HFFc6 (cell line): ENCODE measurements at regions not wholly inside any gene's neighbourhood (a gene's known extent, or its start where the extent isn't known, plus 50 kb on each side); places are given as distances from the start of the nearest gene placed in this dataset.

Experiments used
- DNase-seq: peaks from one replicate; pipeline ENCODE4 v3.0.0-alpha.2; 2018
- H3K27ac Mint-ChIP-seq: 2 replicates; pipeline ENCODE4 v1.8.0; 2020; ENCODE audit warnings: mild to moderate bottlenecking, mixed read lengths
- H3K27me3 Mint-ChIP-seq: 2 replicates; pipeline ENCODE4 v1.8.0; 2021; ENCODE audit warnings: mild to moderate bottlenecking, moderate library complexity, mixed read lengths; ENCODE audit not compliant: insufficient read depth
- H3K36me3 Mint-ChIP-seq: 2 replicates; pipeline ENCODE4 v1.8.0; 2021; ENCODE audit warnings: low read depth, mixed read lengths
- H3K4me1 Mint-ChIP-seq: 2 replicates; pipeline ENCODE4 v1.8.0; 2020; ENCODE audit warnings: low read depth, mixed read lengths
- H3K4me3 Mint-ChIP-seq: 2 replicates; pipeline ENCODE4 v1.8.0; 2020; ENCODE audit warnings: mild to moderate bottlenecking, moderate library complexity, mixed read lengths
- H3K9me3 Mint-ChIP-seq: 2 replicates; pipeline ENCODE4 v1.8.0; 2020; ENCODE audit warnings: mild to moderate bottlenecking, mixed read lengths
- CTCF ChIP-seq: fragments of 200-600 bp; sonication (generic); IDR thresholded peaks from 2 replicates; pipeline ENCODE4 v1.5.0; 2021; ENCODE audit warnings: antibody characterized with exemption, mild to moderate bottlenecking

GRCh38 chr4:17092736-17093437 lies 194.4 kb upstream of the LDB2 start:
- Mint-ChIP-seq H3K4me1 (peaks cover 54% of the 10 kb centered on the region), H3K4me3 (no peak overlapping the region; the same call in 1 of the 2 replicates), H3K9me3 (no peaks in the 10 kb centered on the region), H3K27ac (peak overlapping the region; percentile 4; the same call in 1 of the 2 replicates), H3K27me3 (no peaks in the 10 kb centered on the region; the same call in none of the 2 replicates), H3K36me3 (no peaks in the 10 kb centered on the region)
- DNase-seq = no peak
- TF ChIP-seq CTCF = no peak

DNA sequence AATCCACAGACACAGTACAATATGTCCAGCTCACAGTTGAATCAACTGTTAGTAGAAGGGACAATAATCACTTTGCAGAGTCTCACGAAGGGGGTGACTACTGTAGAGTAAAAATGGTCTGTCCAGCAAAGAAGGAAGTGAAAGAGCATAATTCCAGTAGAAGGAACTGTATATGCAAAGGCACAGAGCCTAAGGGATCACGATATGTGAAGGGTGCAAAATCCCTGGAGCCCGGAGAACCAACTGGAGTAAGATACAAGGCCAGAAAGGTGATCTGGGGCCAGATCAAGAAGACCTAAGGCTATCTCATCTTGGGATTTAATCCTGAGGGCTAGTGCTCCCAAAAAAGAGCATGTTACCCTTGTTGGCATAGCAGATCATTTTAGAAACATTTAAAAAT lies 192.7 kb upstream of the LDB2 start:
- Mint-ChIP-seq H3K27me3 (no peaks in the 10 kb centered on the region; the same call in none of the 2 replicates), H3K4me1 (peaks cover 48% of the 10 kb centered on the region), H3K4me3 (no peak overlapping the region), H3K27ac (no peak overlapping the region), H3K9me3 (no peaks in the 10 kb centered on the region), H3K36me3 (peaks cover 4% of the 10 kb centered on the region; the same call in 1 of the 2 replicates)
- no peak for TF ChIP-seq CTCF
- DNase-seq = no peak

DNA sequence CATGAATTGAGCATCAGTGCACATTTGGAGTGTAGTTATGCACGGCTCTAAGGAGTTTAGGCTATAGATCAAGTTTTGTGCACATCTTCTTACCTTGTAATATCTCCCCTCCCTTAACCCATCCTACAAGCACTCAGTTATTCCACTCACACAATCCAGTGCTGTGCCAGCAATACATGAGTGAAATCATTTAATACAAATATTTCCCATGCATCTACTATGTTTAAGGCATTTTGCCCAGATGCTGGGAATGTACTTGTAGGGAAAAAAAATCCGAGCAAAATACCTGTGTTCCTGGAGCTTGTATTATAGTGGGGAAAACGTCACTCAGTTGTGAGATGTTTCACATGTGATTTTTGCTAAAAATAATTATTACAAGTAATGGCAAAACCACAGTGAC lies 191.6 kb upstream of the LDB2 start:
- Mint-ChIP-seq H3K27me3 (no peaks in the 10 kb centered on the region; the same call in 1 of the 2 replicates), H3K9me3 (no peaks in the 10 kb centered on the region), H3K36me3 (peaks cover 11% of the 10 kb centered on the region; the same call in 1 of the 2 replicates), H3K27ac (no peak overlapping the region), H3K4me1 (peaks cover 42% of the 10 kb centered on the region), H3K4me3 (no peak overlapping the region)
- DNase-seq = no peak
- TF ChIP-seq CTCF = no peak

GRCh38 chr4:17085416-17085815 lies 187.0 kb upstream of the LDB2 start:
- no peak for TF ChIP-seq CTCF
- Mint-ChIP-seq H3K4me1 (peaks cover 26% of the 10 kb centered on the region), H3K36me3 (peaks cover 11% of the 10 kb centered on the region), H3K4me3 (no peak overlapping the region), H3K9me3 (no peaks in the 10 kb centered on the region), H3K27me3 (no peaks in the 10 kb centered on the region), H3K27ac (no peak overlapping the region)
- DNase-seq = no peak

DNA sequence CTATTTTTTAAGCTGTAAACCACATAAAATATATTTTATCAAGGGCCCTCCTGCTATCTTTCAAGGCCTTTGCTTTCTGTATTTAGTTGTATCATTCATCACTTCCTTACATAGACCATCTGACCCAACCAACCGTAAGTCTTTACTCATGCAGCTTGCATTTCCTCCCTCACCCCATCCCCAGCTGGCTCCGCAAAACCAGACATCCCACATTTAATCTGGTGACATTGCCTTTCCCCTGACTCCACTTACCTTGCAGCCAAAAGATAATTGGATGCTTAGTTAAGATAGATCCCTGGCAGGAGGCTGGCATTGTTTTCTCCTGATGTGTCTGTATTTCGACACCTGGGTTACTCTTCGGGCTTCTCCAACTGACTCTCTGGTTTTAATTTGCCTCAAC lies 183.7 kb upstream of the LDB2 start:
- Mint-ChIP-seq H3K27me3 (no peaks in the 10 kb centered on the region), H3K9me3 (no peaks in the 10 kb centered on the region), H3K27ac (peak overlapping the region; percentile 64), H3K4me3 (0 out of 2 replicates have a peak overlapping the region, but pooled peaks have one; percentile 22), H3K36me3 (peaks cover 11% of the 10 kb centered on the region), H3K4me1 (peaks cover 26% of the 10 kb centered on the region)
- no peak for DNase-seq
- TF ChIP-seq CTCF = no peak
